ENCODE measurements at regions not wholly inside any gene's neighbourhood (a gene's known extent, or its start where the extent isn't known, plus 50 kb on each side); places are given as distances from the start of the nearest gene placed in this dataset.

DNA sequence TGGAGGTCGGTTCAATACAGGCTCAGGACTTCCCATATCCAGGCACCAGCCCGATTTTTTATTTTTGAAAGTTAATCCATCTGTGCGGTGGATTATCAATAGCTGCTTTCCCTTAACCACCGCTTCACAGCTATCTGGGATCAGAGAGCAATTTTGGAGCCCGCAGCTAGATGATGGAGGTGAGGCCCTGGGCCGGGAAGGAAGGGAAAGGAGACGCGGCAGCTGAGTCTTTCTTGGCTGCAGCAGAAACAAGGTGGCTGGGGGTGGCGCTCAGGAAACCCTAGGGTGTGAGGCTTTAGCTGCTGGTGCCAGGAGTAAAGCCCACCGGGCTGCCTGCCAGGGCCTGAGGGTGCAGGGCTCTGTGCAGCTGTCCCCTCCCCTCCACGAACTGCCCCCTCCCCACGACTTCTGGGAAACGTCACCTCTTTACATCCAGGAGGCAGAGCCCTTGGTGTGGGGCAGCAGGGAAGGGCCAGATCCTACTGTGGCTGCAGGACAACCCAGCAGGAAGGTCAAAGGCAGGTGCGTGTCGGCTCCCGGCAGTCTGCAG is 307.0 kb downstream of the ZNF536 start:
- no peak for TF ChIP-seq CTCF (IDR thresholded peaks at IDR 0.05; ENCODE audit: extremely low read depth, low read depth, low read length)
- H3K79me2 ChIP-seq (ENCODE audit: insufficient read depth, low read length), result no peaks in the 10 kb centered on the region
- DNase-seq (ENCODE audit: insufficient read length, low spot score, missing footprints), result no peak
- no peaks in the 10 kb centered on the region for H3K36me3 ChIP-seq (ENCODE audit: insufficient read depth, low read length)
- H3K4me3 ChIP-seq (ENCODE audit: insufficient read depth, low read length), result no peak overlapping the region
- H3K9me3 ChIP-seq (ENCODE audit: low read depth, low read length), result no peaks in the 10 kb centered on the region
- H3K27me3 ChIP-seq (ENCODE audit: insufficient read depth, low read length), result peaks cover 3% of the 10 kb centered on the region
- H3K4me2 ChIP-seq (ENCODE audit: insufficient read depth, low read length), result no peak overlapping the region
- peaks cover 3% of the 10 kb centered on the region for H3K4me1 ChIP-seq (ENCODE audit: insufficient read depth, low read length)
- H3K27ac ChIP-seq (ENCODE audit: low read depth, low read length), result no peak overlapping the region
- no peak overlapping the region for H2AFZ ChIP-seq (ENCODE audit: low read length)
- no peaks in the 10 kb centered on the region for H4K20me1 ChIP-seq (ENCODE audit: insufficient read depth, low read length)

- no peaks in the 10 kb centered on the region for H3K36me3 ChIP-seq (ENCODE audit: insufficient read depth, low read length)
- H2AFZ ChIP-seq (ENCODE audit: low read length), result no peak overlapping the region
- peaks cover 3% of the 10 kb centered on the region for H3K4me1 ChIP-seq (ENCODE audit: insufficient read depth, low read length)
- H3K4me3 ChIP-seq (ENCODE audit: insufficient read depth, low read length), result no peak overlapping the region
- no peak overlapping the region for H3K4me2 ChIP-seq (ENCODE audit: insufficient read depth, low read length)
- no peaks in the 10 kb centered on the region for H4K20me1 ChIP-seq (ENCODE audit: insufficient read depth, low read length)
- no peak for TF ChIP-seq CTCF (IDR thresholded peaks at IDR 0.05; ENCODE audit: extremely low read depth, low read depth, low read length)
- H3K27ac ChIP-seq (ENCODE audit: low read depth, low read length), result no peak overlapping the region
- DNase-seq (ENCODE audit: insufficient read length, low spot score, missing footprints), result no peak
- H3K9me3 ChIP-seq (ENCODE audit: low read depth, low read length), result no peaks in the 10 kb centered on the region
- H3K79me2 ChIP-seq (ENCODE audit: insufficient read depth, low read length), result no peaks in the 10 kb centered on the region
- H3K27me3 ChIP-seq (ENCODE audit: insufficient read depth, low read length), result peaks cover 3% of the 10 kb centered on the region
Observed at GRCh38 chr19:30678168-30678567, 306.0 kb downstream of the ZNF536 start.

DNA sequence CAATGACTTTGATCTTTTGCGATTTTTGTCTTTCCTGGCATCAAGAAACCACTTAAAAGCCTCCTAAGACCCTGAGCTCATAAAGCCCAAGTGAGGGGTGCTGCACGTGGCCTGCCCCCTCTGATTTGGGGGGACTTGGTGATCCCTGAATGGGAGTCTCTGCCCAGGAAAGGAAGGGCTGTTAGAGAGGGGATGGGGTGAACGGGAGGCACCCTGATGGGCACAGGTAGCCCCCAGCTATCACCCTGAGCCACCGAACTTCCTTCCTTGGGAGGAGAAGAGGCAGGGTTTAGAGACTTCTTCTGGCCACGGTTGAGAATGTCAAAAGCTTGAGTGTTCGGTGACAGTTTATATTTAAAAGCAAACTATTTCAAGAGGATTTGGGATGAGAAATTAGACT is 305.5 kb downstream of the ZNF536 start:
- no peaks in the 10 kb centered on the region for H3K79me2 ChIP-seq (ENCODE audit: insufficient read depth, low read length)
- no peak overlapping the region for H3K27ac ChIP-seq (ENCODE audit: low read depth, low read length)
- no peaks in the 10 kb centered on the region for H4K20me1 ChIP-seq (ENCODE audit: insufficient read depth, low read length)
- no peak for DNase-seq (ENCODE audit: insufficient read length, low spot score, missing footprints)
- H2AFZ ChIP-seq (ENCODE audit: low read length), result no peak overlapping the region
- TF ChIP-seq CTCF (IDR thresholded peaks at IDR 0.05; ENCODE audit: extremely low read depth, low read depth, low read length), result no peak
- peaks cover 3% of the 10 kb centered on the region for H3K27me3 ChIP-seq (ENCODE audit: insufficient read depth, low read length)
- H3K4me2 ChIP-seq (ENCODE audit: insufficient read depth, low read length), result no peak overlapping the region
- H3K4me1 ChIP-seq (ENCODE audit: insufficient read depth, low read length), result peaks cover 1% of the 10 kb centered on the region
- no peak overlapping the region for H3K4me3 ChIP-seq (ENCODE audit: insufficient read depth, low read length)
- H3K9me3 ChIP-seq (ENCODE audit: low read depth, low read length), result no peaks in the 10 kb centered on the region
- H3K36me3 ChIP-seq (ENCODE audit: insufficient read depth, low read length), result no peaks in the 10 kb centered on the region

DNA sequence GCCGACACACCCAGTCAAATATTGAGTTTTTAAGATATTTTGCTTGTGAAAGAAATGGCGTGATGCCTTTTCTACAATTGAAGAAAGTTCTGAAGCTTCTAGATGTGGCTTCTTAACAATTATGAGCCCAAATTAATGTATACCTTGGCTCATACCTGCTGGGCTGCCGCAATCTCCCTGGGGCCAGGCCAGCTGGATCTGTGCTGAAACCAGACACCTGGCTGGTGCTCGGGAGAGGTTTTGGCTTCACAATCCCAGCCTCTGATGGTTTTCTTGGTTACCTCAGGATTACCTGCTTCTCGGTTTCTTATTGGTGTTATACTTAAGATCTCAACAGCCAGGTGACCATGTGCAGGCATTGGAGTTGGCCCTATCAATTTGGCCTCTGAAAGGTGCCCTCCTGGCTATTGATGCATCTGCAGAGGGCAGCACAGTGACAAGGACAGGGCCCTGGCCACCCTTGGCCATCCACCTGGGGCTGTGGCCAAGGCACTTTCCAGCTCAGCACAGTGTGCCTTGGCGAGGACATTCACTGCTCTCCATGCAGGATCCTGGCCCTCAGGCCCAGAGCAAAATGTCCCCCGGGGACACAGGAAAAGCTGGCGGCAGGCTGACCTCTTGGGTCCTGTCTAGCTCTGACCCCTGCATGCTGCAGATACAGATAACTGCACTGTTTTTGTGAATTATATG is 305.0 kb downstream of the ZNF536 start:
- no peaks in the 10 kb centered on the region for H3K79me2 ChIP-seq (ENCODE audit: insufficient read depth, low read length)
- H3K4me2 ChIP-seq (ENCODE audit: insufficient read depth, low read length), result no peak overlapping the region
- peaks cover 3% of the 10 kb centered on the region for H3K27me3 ChIP-seq (ENCODE audit: insufficient read depth, low read length)
- H3K27ac ChIP-seq (ENCODE audit: low read depth, low read length), result no peak overlapping the region
- H3K4me3 ChIP-seq (ENCODE audit: insufficient read depth, low read length), result no peak overlapping the region
- no peaks in the 10 kb centered on the region for H3K9me3 ChIP-seq (ENCODE audit: low read depth, low read length)
- H2AFZ ChIP-seq (ENCODE audit: low read length), result no peak overlapping the region
- no peaks in the 10 kb centered on the region for H3K4me1 ChIP-seq (ENCODE audit: insufficient read depth, low read length)
- TF ChIP-seq CTCF (IDR thresholded peaks at IDR 0.05; ENCODE audit: extremely low read depth, low read depth, low read length), result no peak
- no peak for DNase-seq (ENCODE audit: insufficient read length, low spot score, missing footprints)
- no peaks in the 10 kb centered on the region for H3K36me3 ChIP-seq (ENCODE audit: insufficient read depth, low read length)
- no peaks in the 10 kb centered on the region for H4K20me1 ChIP-seq (ENCODE audit: insufficient read depth, low read length)
